Panc1 (cell line): ENCODE measurements at regions not wholly inside any gene's neighbourhood (a gene's known extent, or its start where the extent isn't known, plus 50 kb on each side); places are given as distances from the start of the nearest gene placed in this dataset.

Experiments
- ATAC-seq: fragments of 200-7000 bp; cut with Tn5 transposase; 2 replicates; pipeline ENCODE4 v1.9.1; 2020; ENCODE audit warnings: mild to moderate bottlenecking, moderate library complexity
- BruUV-seq: library from RNA; stranded (reverse); fragments of 400-500 nt; replicated peaks from 2 replicates; lab custom pipeline; 2021; lab: Mats Ljungman, UMichigan
- CTCF ChIA-PET: fragments of 300-600 bp; sonication (Branson Sonifier 250); formaldehyde crosslinking; loops from one replicate; lab custom pipeline; 2022; ENCODE audit warnings: antibody characterized with exemption; lab: Charles Lee
- POLR2A ChIA-PET: fragments of 300-600 bp; sonication (Branson Sonifier 250); formaldehyde crosslinking; loops from one replicate; lab custom pipeline; 2022; ENCODE audit warnings: antibody characterized with exemption; lab: Charles Lee
- DNase-seq: peaks from one replicate; pipeline ENCODE4 v3.0.0-alpha.2; 2010; ENCODE audit warnings: low read depth, low spot score
- H3K27ac ChIP-seq: 2 replicates; pipeline ENCODE4 v1.5.1; 2011; ENCODE audit warnings: mild to moderate bottlenecking, low read length, inconsistent platforms
- H3K27me3 ChIP-seq: fragments of 200-500 bp; sonication (Bioruptor generic); 2 replicates; pipeline ENCODE4 v1.6.0; 2014; ENCODE audit warnings: low read length, inconsistent platforms; ENCODE audit not compliant: control insufficient read depth, insufficient read depth
- H3K36me3 ChIP-seq: fragments of 200-500 bp; sonication (Bioruptor generic); 2 replicates; pipeline ENCODE4 v1.5.1; 2014; ENCODE audit warnings: inconsistent platforms, mild to moderate bottlenecking, low read length, moderate library complexity; ENCODE audit not compliant: control insufficient read depth, insufficient read depth
- H3K4me1 ChIP-seq: 2 replicates; pipeline ENCODE4 v1.5.1; 2011; ENCODE audit warnings: inconsistent platforms, mild to moderate bottlenecking, low read length, moderate library complexity; ENCODE audit not compliant: control insufficient read depth, insufficient read depth
- H3K4me3 ChIP-seq, 2 experiments: 2 replicates each; pipeline ENCODE4 v1.5.1; 2011 to 2012; ENCODE audit warnings: low read depth in 2 of 2, low read length in 2 of 2, mild to moderate bottlenecking in 2 of 2, inconsistent platforms in 1 of 2, moderate library complexity in 1 of 2
- H3K9me3 ChIP-seq: fragments of 200-500 bp; sonication (Bioruptor generic); 2 replicates; pipeline ENCODE4 v1.5.1; 2014; ENCODE audit warnings: low read depth, mild to moderate bottlenecking, inconsistent platforms, low read length, moderate library complexity; ENCODE audit not compliant: control insufficient read depth, insufficient read depth
- CTCF ChIP-seq: fragments of 450-650 bp; IDR thresholded peaks from 2 replicates; pipeline ENCODE4 v1.5.1; 2017; ENCODE audit warnings: mild to moderate bottlenecking
- POLR2AphosphoS5 ChIP-seq: IDR thresholded peaks from 2 replicates; pipeline ENCODE4 v1.6.1; 2012; ENCODE audit warnings: mild to moderate bottlenecking, low read depth, low read length, moderate library complexity
- REST ChIP-seq, 2 experiments: IDR thresholded peaks; 2 replicates each; pipeline ENCODE4 v1.6.1; 2011 to 2012; ENCODE audit warnings: low read depth in 2 of 2, control low read depth in 1 of 2, low read length in 1 of 2, mild to moderate bottlenecking in 1 of 2, moderate library complexity in 1 of 2; ENCODE audit not compliant: insufficient read depth in 1 of 2
- SIN3A ChIP-seq: IDR thresholded peaks from 2 replicates; pipeline ENCODE4 v1.6.1; 2012; ENCODE audit warnings: low read depth, mild to moderate bottlenecking, low read length, moderate library complexity, borderline replicate concordance; ENCODE audit not compliant: insufficient read depth
- TCF7L2 ChIP-seq: IDR thresholded peaks from 2 replicates; pipeline ENCODE4 v1.6.1; 2011; ENCODE audit warnings: mild to moderate bottlenecking, low read depth, low read length, inconsistent platforms
- in situ Hi-C: cut with HindIII; loops from 2 replicates; pipeline ENCODE4 v1.10.0; 2016; ENCODE audit warnings: low sequenced_read_pairs, low pct_unique_long_range_greater_than_20kb
- intact Hi-C: fragments of 100-400 bp; cut with micrococcal nuclease; formaldehyde crosslinking; loops from one replicate; pipeline ENCODE4 v1.10.0; 2022; ENCODE audit not compliant: unreplicated experiment

DNA sequence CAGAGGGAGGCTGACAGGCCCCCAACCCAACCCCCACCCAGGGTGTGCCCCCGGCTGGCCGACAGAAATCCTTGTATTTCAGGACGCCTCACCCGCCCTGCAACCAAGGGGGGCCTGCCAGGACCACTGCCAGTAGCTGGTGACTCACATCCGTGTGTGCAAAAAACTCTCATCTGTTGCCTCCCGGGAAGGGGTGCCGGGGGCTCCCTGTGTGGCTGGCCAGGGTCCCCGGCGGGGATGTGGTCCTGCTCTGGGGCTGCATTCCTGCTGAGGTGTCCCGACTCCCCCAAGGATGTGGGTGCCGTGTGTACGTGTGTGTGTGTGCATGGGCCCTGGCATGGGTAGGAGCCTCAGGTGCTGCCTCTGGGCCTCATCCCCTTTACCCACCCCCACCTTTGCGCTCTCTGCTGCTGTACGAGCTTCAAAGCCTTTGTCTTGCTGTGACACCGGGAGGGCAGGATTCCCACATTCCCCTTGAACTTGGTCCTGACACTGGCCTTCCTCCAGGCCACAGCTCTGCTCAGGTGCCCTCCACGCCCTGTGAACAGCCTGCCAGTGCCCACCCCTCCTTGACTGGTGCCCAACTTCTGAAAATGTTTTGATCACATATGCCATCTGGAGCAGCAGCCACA is 226.3 kb upstream of the HDAC4 start:
- intact Hi-C loops (no loop called here), in situ Hi-C loops (no loop called here)
- H3K4me3 ChIP-seq, result no peak overlapping the region
- peaks cover 5% of the 10 kb centered on the region; the same call in 1 of the 2 replicates for H3K27me3 ChIP-seq
- CTCF ChIA-PET, result no interaction called here
- no TSS peak for BruUV-seq
- TF ChIP-seq REST (IDR thresholded peaks at IDR 0.05; ENCODE audit: insufficient read depth in 1 of 2, low read depth in 2 of 2, low read length in 1 of 2) (no peak), SIN3A (no peak), TCF7L2 (no peak), CTCF (no peak), POLR2AphosphoS5 (no peak)
- no peaks in the 10 kb centered on the region for H3K36me3 ChIP-seq
- no peaks in the 10 kb centered on the region for H3K4me1 ChIP-seq
- DNase-seq (no peak), ATAC-seq (no peak)
- POLR2A ChIA-PET, result no interaction called here
- H3K27ac ChIP-seq, result no peak overlapping the region
- H3K9me3 ChIP-seq, result no peaks in the 10 kb centered on the region

DNA sequence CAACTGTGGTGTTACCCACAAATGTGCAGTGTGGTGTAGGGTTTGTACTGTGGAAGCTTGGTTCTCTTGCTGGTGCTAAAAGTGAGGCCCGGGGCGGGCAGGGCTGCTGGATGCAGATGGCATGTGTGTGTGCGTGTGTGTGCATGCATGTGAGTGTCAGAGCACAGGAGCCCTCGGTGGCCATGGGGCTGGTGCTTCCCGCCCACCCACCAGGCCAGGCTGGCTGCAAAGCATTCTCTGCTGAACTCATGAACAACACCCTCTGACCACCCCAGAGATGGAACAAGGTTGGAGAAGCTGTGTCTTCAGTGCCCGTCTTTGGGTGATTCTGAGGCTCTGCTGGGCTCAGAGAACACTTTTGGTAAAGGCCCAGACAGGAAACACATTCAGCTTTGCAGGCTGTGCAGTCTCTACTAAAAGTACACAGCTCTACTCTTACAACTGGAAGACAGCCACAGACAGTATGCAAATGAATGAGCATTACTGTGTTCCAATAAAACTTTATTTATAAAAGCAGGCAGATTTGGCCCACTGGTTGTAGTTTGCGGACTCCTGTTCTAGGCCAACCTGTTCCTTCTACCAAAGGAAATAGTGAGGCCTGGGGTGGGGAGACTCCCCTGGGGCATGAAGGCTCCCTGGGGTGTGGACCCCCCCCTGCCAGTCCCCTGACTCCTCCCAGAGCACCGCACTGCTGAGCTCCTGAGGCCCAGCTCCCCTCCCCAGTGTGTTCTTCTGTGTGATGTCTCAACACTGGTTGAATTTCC is 225.3 kb upstream of the HDAC4 start:
- BruUV-seq, result no TSS peak
- Histone ChIP-seq H3K36me3 (no peaks in the 10 kb centered on the region), H3K27me3 (peaks cover 5% of the 10 kb centered on the region; the same call in 1 of the 2 replicates), H3K9me3 (no peaks in the 10 kb centered on the region), H3K4me1 (no peaks in the 10 kb centered on the region), H3K4me3 (no peak overlapping the region), H3K27ac (no peak overlapping the region)
- TF ChIP-seq POLR2AphosphoS5 (no peak), REST (IDR thresholded peaks at IDR 0.05; ENCODE audit: insufficient read depth in 1 of 2, low read depth in 2 of 2, low read length in 1 of 2) (no peak), TCF7L2 (no peak), CTCF (no peak), SIN3A (no peak)
- in situ Hi-C loops (no loop called here), intact Hi-C loops (no loop called here)
- DNase-seq (no peak), ATAC-seq (no peak)
- ChIA-PET POLR2A (no interaction called here), CTCF (no interaction called here)
